Keratinocyte (primary cell): ENCODE measurements at regions not wholly inside any gene's neighbourhood (a gene's known extent, or its start where the extent isn't known, plus 50 kb on each side); places are given as distances from the start of the nearest gene placed in this dataset.
"Not testable (repeated sequence)": the region's sequence is repeated elsewhere in the genome, so short reads cannot be mapped to it uniquely, and the experiment has no call there.

Experiments
- CTCF ChIP-seq, 3 experiments: IDR thresholded peaks in 1 of 3; conservative IDR thresholded peaks in 1 of 3; optimal IDR thresholded peaks in 1 of 3; 2 replicates in 2 of 3; 3 replicates in 1 of 3; pipeline versions ENCODE3 to v1.5.1; 2011; ENCODE audit warnings: low read length in 3 of 3, mild to moderate bottlenecking in 3 of 3, moderate library complexity in 2 of 3, control low read depth in 1 of 3, inconsistent platforms in 1 of 3; ENCODE audit not compliant: insufficient read depth in 2 of 3; ENCODE audit errors: extremely low read depth in 1 of 3
- EZH2 ChIP-seq: IDR thresholded peaks from one replicate; pipeline ENCODE4 v1.6.1; 2012; ENCODE audit warnings: inconsistent platforms, mild to moderate bottlenecking, low read length, moderate library complexity

DNA sequence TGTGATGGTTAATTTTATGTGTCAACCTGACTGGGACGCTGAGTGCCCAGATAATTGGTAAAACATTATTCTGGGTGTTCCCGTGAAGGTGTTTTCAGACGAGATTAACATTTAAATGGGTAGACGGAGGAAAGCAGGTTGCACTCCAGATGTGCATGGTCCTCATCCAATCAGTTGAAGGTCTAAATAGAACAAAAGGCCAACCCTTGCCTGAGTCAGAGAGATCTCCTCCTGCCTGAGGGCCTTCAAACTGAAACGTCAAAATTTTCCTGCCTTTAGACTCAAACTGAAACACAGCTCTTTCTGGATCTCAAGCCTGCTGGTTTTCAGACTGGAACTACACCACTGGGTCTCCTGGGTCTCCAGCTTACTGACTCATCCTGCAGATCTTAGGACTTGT is 73.5 kb downstream of the NPIPA8 start:
- not testable (repeated sequence) for TF ChIP-seq CTCF (optimal IDR thresholded peaks at IDR 0.05 in 1 of 3, IDR thresholded peaks at IDR 0.05 in 1 of 3, conservative IDR thresholded peaks at IDR 0.05 in 1 of 3; ENCODE audit: extremely low read depth in 1 of 3, insufficient read depth in 2 of 3, low read length in 3 of 3); EZH2
